Dermis microvascular lymphatic vessel endothelial cell (primary cell): ENCODE measurements at regions not wholly inside any gene's neighbourhood (a gene's known extent, or its start where the extent isn't known, plus 50 kb on each side); places are given as distances from the start of the nearest gene placed in this dataset.

Source experiments
- DNase-seq, 2 donors: peaks; one replicate each; pipeline versions ENCODE4 v3.0.0 to v3.0.0-alpha.2; 2010; ENCODE audit warnings: low read depth in 2 of 2

GRCh38 chr13:89568276-89568675, 1779.2 kb upstream of the MIR17HG start:
- no peak for DNase-seq

- DNase-seq: no peak
Measured at GRCh38 chr13:89568746-89569145, 1778.7 kb upstream of the MIR17HG start.

DNA sequence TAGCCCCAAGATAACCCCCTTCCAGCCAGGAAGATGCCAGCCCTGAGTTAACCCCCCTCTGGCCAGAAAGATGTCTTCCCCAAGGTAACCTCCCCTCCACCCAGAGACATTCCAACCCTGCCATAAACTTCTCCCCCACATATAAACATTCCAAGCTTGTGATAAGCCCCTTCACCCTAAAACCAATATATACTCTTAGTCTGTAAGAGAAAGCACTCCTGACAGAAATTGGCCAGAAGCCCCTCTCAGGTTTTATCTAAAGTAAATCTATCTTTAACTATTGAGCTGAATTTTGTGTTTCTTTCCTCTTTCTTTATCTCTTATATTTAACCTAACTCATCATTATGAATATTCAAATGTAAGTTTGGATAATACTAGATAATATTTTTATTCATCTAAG, 1775.8 kb upstream of the MIR17HG start:
- no peak for DNase-seq

- DNase-seq: no peak
Measured at GRCh38 chr13:89574077-89574476, 1773.4 kb upstream of the MIR17HG start.

- DNase-seq: no peak
Measured at GRCh38 chr13:89577301-89577700, 1770.2 kb upstream of the MIR17HG start.

DNA sequence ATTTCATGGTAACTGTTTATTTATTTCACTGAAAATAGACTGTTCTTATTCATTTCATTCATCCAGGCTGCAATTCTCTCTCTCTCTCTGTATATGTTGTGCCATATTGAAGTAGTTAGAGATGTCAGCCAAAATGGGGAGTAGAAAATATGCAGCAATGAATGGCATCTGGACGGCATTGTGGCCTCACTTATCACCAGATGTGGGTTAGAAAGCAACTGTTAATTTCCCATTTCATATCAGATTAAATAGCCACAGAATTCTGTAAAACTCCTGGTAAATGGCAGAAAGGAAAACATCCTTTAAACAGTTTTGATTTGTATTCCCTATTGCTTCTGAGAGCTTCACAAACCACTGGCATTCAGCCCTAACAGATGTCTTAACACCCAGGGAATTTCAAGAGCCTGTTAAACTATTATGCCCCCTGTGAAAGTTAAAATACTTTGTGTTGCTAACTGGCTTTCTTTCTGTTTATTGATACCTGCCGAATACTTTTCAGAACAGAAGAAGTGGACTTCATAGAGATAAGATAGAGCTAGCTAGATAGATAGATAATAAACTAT, 1763.3 kb upstream of the MIR17HG start:
- no peak for DNase-seq

- no peak for DNase-seq
Measured at GRCh38 chr13:89602655-89603054, 1744.8 kb upstream of the MIR17HG start.

- no peak for DNase-seq
Measured at GRCh38 chr13:89603187-89603586, 1744.3 kb upstream of the MIR17HG start.

DNA sequence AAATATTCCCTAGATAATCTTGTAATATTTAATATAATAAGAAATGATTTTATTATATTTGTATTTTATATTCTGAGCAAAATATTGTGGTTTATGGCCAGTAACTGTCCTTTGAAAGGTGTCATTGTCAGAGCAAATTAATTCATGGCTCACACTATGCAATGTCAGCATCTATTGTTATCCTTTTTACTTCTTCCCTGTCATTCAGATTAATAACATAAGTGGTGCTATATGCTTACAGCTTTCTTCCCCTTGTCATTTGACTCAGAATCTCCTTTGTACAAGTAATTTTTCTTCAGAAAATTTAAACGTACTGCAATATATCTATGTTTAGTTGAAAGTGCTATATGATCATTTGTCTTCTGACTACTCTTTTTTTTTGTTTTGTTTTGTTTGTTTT, 1738.2 kb upstream of the MIR17HG start:
- DNase-seq: no peak

GRCh38 chr13:89610331-89610730, 1737.2 kb upstream of the MIR17HG start:
- DNase-seq: no peak

GRCh38 chr13:89610881-89611280, 1736.6 kb upstream of the MIR17HG start:
- no peak for DNase-seq

- DNase-seq: no peak
Measured at GRCh38 chr13:89627996-89628395, 1719.5 kb upstream of the MIR17HG start.

DNA sequence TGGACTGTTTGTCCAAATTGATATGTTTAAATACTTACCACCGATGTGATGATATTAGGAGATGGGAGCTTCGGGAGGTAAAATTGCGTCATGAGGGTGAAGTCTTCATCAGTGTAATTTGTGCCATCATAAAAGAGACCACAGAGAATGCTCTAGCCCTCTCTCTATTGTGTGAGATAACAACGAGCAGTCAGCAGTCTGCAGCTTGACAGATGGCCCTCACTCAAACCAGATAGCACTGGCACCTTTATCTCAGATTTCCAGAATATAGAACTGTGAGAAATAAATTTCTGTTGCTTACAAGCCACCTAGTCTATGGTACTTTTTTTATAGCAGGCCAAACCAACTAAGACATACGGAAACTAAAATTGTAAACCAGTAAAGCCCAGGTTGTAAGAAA, 1718.9 kb upstream of the MIR17HG start:
- no peak for DNase-seq

DNA sequence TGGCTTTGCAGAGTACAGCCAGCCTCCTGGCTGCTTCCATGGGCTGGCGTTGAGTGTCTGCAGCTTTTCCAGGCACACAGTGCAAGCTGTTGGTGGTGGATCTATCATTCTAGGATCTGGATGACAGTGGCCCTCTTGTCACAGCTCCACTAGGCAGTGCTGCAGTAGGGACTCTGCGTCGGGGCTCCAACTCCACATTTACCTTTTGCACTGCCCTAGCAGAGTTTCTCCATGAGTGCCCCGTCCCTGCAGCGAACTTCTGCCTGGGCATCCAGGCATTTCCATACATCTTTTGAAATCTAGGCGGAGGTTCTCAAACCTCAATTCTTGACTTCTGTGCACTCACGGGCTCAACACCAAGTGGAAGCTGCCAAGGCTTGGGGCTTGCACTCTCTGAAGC, 1697.3 kb upstream of the MIR17HG start:
- DNase-seq: no peak

DNA sequence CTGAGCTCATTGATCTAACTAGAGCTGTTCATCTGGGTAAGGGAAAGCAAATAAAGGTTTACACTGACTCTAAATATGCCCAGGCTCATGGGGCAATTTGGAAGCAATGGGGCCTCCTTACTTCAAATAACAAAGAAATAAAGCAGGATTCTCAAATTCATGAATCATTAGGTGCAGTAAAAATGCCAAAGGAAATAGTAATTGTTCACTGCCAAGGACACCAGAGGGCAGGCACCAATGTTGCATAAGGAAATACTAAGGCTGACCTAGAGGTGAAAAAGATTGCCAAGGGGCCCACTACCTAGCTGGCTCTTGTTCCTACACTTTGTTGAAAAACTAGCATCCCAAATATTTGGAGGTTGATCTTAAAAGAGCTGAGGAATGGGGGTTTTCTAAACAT, 1686.7 kb upstream of the MIR17HG start:
- DNase-seq: no peak

DNA sequence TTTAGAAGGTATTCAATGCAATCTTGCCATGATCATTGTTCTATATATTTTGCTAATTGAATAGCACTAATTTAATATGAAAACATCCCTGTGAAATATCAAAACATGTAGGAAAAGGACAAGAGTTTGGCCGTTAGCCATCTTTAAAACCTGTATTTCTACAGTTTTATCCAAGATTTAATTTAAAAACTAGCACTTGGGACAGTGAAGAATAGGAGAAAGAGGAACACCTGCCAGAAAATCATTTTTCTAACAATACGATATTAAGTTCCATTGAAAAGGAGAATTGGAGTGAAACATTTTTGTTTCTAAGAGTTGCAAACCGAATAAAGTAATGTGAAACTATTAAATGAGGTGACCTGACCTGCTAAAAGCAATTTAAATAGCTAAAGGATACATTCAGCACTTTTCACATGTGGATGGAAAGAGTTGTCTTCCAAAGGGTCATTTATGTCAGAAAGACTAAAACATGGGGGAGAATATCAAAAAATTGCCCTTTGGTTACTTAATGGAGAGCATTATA, 1673.6 kb upstream of the MIR17HG start:
- no peak for DNase-seq

DNA sequence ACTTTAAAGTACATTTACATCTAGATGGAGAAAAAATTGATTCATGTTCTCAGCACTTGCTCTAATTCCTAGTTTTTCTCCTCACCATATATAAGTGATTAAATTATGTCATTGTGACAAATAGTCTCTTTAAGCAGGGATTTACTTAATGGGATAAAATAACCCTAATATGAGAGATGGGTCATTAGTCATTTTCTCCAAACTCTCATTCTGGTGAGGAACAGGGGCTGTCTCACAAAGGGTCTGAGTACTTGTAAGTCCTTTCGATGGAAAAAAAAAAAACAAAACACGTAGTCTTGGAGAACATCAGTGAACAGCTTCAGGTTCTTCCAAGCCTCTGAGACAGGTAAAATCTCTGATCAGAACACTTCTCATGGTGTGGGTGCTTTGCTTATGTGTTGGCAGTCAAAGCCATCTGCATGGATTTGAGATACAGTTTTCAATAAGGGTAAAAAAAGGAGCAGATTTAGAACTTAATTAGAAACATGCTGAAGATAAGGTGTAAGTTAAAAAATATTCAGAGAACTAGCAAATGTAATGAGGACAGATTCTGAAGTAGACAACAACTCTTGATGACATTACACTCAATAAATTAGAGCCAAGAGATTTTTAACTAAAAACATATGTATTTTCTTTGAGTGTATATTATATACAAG, 1668.9 kb upstream of the MIR17HG start:
- DNase-seq: no peak

GRCh38 chr13:89684896-89685295, 1662.6 kb upstream of the MIR17HG start:
- no peak for DNase-seq

- DNase-seq: no peak
Measured at GRCh38 chr13:89686171-89686570, 1661.3 kb upstream of the MIR17HG start.

GRCh38 chr13:89687066-89687465, 1660.4 kb upstream of the MIR17HG start:
- no peak for DNase-seq

GRCh38 chr13:89688918-89689317, 1658.6 kb upstream of the MIR17HG start:
- no peak for DNase-seq

GRCh38 chr13:89694451-89694850, 1653.0 kb upstream of the MIR17HG start:
- DNase-seq: no peak
